IMR-90 (cell line): ENCODE measurements at regions not wholly inside any gene's neighbourhood (a gene's known extent, or its start where the extent isn't known, plus 50 kb on each side); places are given as distances from the start of the nearest gene placed in this dataset.

ENCODE experiments used
- ATAC-seq: fragments of 200-7000 bp; cut with Tn5 transposase; 2 replicates; pipeline ENCODE4 v1.9.1; 2020; ENCODE audit warnings: low read depth, mild to moderate bottlenecking, moderate library complexity
- BruUV-seq: library from RNA; stranded (reverse); fragments of 400-500 nt; replicated peaks from 2 replicates; lab custom pipeline; 2021; lab: Mats Ljungman, UMichigan
- CTCF ChIA-PET: fragments of 300-600 bp; formaldehyde crosslinking; extraction: SDS; loops from one replicate; lab custom pipeline; 2021; ENCODE audit warnings: antibody characterized with exemption; lab: Yijun Ruan, JAX
- POLR2A ChIA-PET: fragments of 300-600 bp; sonication (Branson Sonifier 250); formaldehyde crosslinking; loops from one replicate; lab custom pipeline; 2022; ENCODE audit warnings: antibody characterized with exemption; ENCODE audit not compliant: unreplicated experiment; lab: Charles Lee
- DNase-seq: peaks from one replicate; pipeline ENCODE4 v3.0.0; 2013
- H2AFZ ChIP-seq: replicated peaks from 2 replicates; pipeline ENCODE3; 2013; ENCODE audit warnings: low read length, mild to moderate bottlenecking; ENCODE audit not compliant: poor library complexity
- H2AK5ac ChIP-seq: 2 replicates; pipeline ENCODE4 v1.6.1; 2013; ENCODE audit warnings: low read depth, low read length, inconsistent platforms
- H2AK9ac ChIP-seq: replicated peaks from 2 replicates; pipeline ENCODE3; 2013; ENCODE audit warnings: mild to moderate bottlenecking, low read depth, low read length, moderate library complexity; ENCODE audit not compliant: poor library complexity
- H2BK120ac ChIP-seq: 2 replicates; pipeline ENCODE4 v1.6.1; 2013; ENCODE audit warnings: low read depth, low read length, inconsistent platforms
- H2BK15ac ChIP-seq: 3 replicates; pipeline ENCODE4 v1.6.1; 2013; ENCODE audit warnings: low read depth, low read length, inconsistent platforms
- H2BK20ac ChIP-seq: 2 replicates; pipeline ENCODE4 v1.6.1; 2013; ENCODE audit warnings: low read depth, mild to moderate bottlenecking, inconsistent platforms, low read length, moderate library complexity
- H2BK5ac ChIP-seq: 2 replicates; pipeline ENCODE4 v1.6.1; 2013; ENCODE audit warnings: mild to moderate bottlenecking, low read depth, low read length, inconsistent platforms; ENCODE audit not compliant: poor library complexity, severe bottlenecking
- H3K14ac ChIP-seq: replicated peaks from 2 replicates; pipeline ENCODE4 v1.6.1; 2013; ENCODE audit warnings: low read depth, low read length, inconsistent platforms
- H3K18ac ChIP-seq: 2 replicates; pipeline ENCODE4 v1.6.1; 2013; ENCODE audit warnings: low read depth, low read length, control low read depth
- H3K23ac ChIP-seq: 2 replicates; pipeline ENCODE4 v1.6.1; 2013; ENCODE audit warnings: low read depth, low read length, inconsistent platforms
- H3K27ac ChIP-seq: 2 replicates; pipeline ENCODE4 v1.5.1; 2013; ENCODE audit warnings: mild to moderate bottlenecking, control low read depth, low read length; ENCODE audit not compliant: insufficient read depth
- H3K27me3 ChIP-seq: 2 replicates; pipeline ENCODE4 v1.6.1; 2013; ENCODE audit warnings: low read length; ENCODE audit not compliant: control insufficient read depth, insufficient read depth
- H3K36me3 ChIP-seq: 2 replicates; pipeline ENCODE4 v1.6.1; 2013; ENCODE audit warnings: low read length, mixed read lengths; ENCODE audit not compliant: control insufficient read depth, insufficient read depth
- H3K4ac ChIP-seq: 2 replicates; pipeline ENCODE4 v1.6.1; 2013; ENCODE audit warnings: low read depth, low read length, inconsistent platforms
- H3K4me1 ChIP-seq: 2 replicates; pipeline ENCODE4 v1.6.1; 2013; ENCODE audit warnings: low read length, mixed read lengths; ENCODE audit not compliant: control insufficient read depth, insufficient read depth
- H3K4me2 ChIP-seq: 2 replicates; pipeline ENCODE4 v1.6.1; 2013; ENCODE audit warnings: low read depth, mild to moderate bottlenecking, control low read depth, low read length, moderate library complexity
- H3K4me3 ChIP-seq: 2 replicates; pipeline ENCODE4 v1.5.1; 2013; ENCODE audit warnings: low read depth, mild to moderate bottlenecking, control low read depth, low read length, moderate library complexity; ENCODE audit not compliant: insufficient read depth
- H3K56ac ChIP-seq: 2 replicates; pipeline ENCODE4 v1.6.1; 2013; ENCODE audit warnings: low read length, inconsistent platforms; ENCODE audit not compliant: insufficient read depth; ENCODE audit errors: extremely low read depth
- H3K79me1 ChIP-seq, 2 experiments: 2 replicates each; pipeline ENCODE4 v1.6.1; 2013; ENCODE audit warnings: low read length in 2 of 2, inconsistent platforms in 1 of 2, low read depth in 1 of 2
- H3K9ac ChIP-seq: 2 replicates; pipeline ENCODE4 v1.6.1; 2013; ENCODE audit warnings: low read depth, low read length, control low read depth
- H3K9me1 ChIP-seq: 2 replicates; pipeline ENCODE4 v1.6.1; 2013; ENCODE audit warnings: low read length, inconsistent platforms; ENCODE audit not compliant: insufficient read depth
- H3K9me3 ChIP-seq: 2 replicates; pipeline ENCODE4 v1.6.1; 2013; ENCODE audit warnings: low read length; ENCODE audit not compliant: control insufficient read depth, insufficient read depth
- H4K20me1 ChIP-seq: 2 replicates; pipeline ENCODE4 v1.6.1; 2013; ENCODE audit warnings: low read length, inconsistent platforms; ENCODE audit not compliant: insufficient read depth
- H4K5ac ChIP-seq: 2 replicates; pipeline ENCODE4 v1.6.1; 2013; ENCODE audit warnings: mild to moderate bottlenecking, low read depth, low read length, control low read depth
- H4K8ac ChIP-seq, 2 experiments: 2 replicates each; pipeline ENCODE4 v1.6.1; 2013; ENCODE audit warnings: low read depth in 2 of 2, low read length in 2 of 2, control low read depth in 1 of 2, inconsistent platforms in 1 of 2
- H4K91ac ChIP-seq: 2 replicates; pipeline ENCODE4 v1.6.1; 2013; ENCODE audit warnings: low read depth, low read length, inconsistent platforms; ENCODE audit not compliant: insufficient read depth
- BHLHE40 ChIP-seq: fragments of 150-350 bp; IDR thresholded peaks from 2 replicates; pipeline ENCODE4 v1.6.1; 2016; ENCODE audit warnings: mild to moderate bottlenecking, low read depth, low read length
- CEBPB ChIP-seq: IDR thresholded peaks from 2 replicates; pipeline ENCODE4 v1.6.1; 2012; ENCODE audit warnings: low read depth, low read length, improper control_type of control experiment
- CHD1 ChIP-seq: IDR thresholded peaks from 2 replicates; pipeline ENCODE4 v1.6.1; 2012; ENCODE audit warnings: low read depth, low read length, improper control_type of control experiment
- CTCF ChIP-seq: conservative IDR thresholded peaks from 2 replicates; pipeline ENCODE4 v1.5.1; 2012; ENCODE audit warnings: mild to moderate bottlenecking, low read depth, low read length, improper control_type of control experiment
- ELK1 ChIP-seq: fragments of 150-350 bp; IDR thresholded peaks from 2 replicates; pipeline ENCODE4 v1.6.1; 2016; ENCODE audit warnings: low read depth, mild to moderate bottlenecking, low read length, moderate library complexity, borderline replicate concordance
- FOS ChIP-seq: fragments of 150-350 bp; IDR thresholded peaks from 2 replicates; pipeline ENCODE4 v1.6.1; 2016; ENCODE audit warnings: low read depth, low read length
- MAFK ChIP-seq: IDR thresholded peaks from 2 replicates; pipeline ENCODE4 v1.6.1; 2012; ENCODE audit warnings: low read depth, low read length, improper control_type of control experiment
- MAZ ChIP-seq: IDR thresholded peaks from 2 replicates; pipeline ENCODE4 v1.6.1; 2012; ENCODE audit warnings: low read depth, mild to moderate bottlenecking, low read length, improper control_type of control experiment, moderate library complexity, borderline replicate concordance
- MXI1 ChIP-seq: IDR thresholded peaks from 2 replicates; pipeline ENCODE4 v1.6.1; 2012; ENCODE audit warnings: low read depth, mild to moderate bottlenecking, low read length, moderate library complexity, borderline replicate concordance
- NFE2L2 ChIP-seq: fragments of 150-350 bp; IDR thresholded peaks from 2 replicates; pipeline ENCODE4 v1.6.1; 2016; ENCODE audit warnings: low read depth, mild to moderate bottlenecking, low read length
- POLR2A ChIP-seq: IDR thresholded peaks from 2 replicates; pipeline ENCODE4 v1.6.1; 2012; ENCODE audit warnings: mild to moderate bottlenecking, low read depth, low read length
- RAD21 ChIP-seq: IDR thresholded peaks from 2 replicates; pipeline ENCODE4 v1.6.1; 2012; ENCODE audit warnings: low read length, improper control_type of control experiment
- RCOR1 ChIP-seq: IDR thresholded peaks from 2 replicates; pipeline ENCODE4 v1.6.1; 2012; ENCODE audit warnings: mild to moderate bottlenecking, low read length, improper control_type of control experiment; ENCODE audit not compliant: insufficient replicate concordance
- RFX5 ChIP-seq: IDR thresholded peaks from 2 replicates; pipeline ENCODE4 v1.8.0; 2012; ENCODE audit warnings: low read depth, mild to moderate bottlenecking, low read length, moderate library complexity
- SMC3 ChIP-seq: fragments of 150-350 bp; IDR thresholded peaks from 2 replicates; pipeline ENCODE4 v1.6.1; 2016; ENCODE audit warnings: low read depth, mild to moderate bottlenecking, antibody characterized with exemption, low read length, moderate library complexity
- USF2 ChIP-seq: fragments of 150-350 bp; IDR thresholded peaks from 2 replicates; pipeline ENCODE4 v1.6.1; 2017; ENCODE audit warnings: mild to moderate bottlenecking, antibody characterized with exemption, low read length, low read depth
- WGBS, 2 experiments: methylation state at CpG; one replicate each; pipeline versions ENCODE4 v1.1.5 to v1.1.7; 2013; ENCODE audit warnings: missing lambda C conversion rate in 2 of 2; ENCODE audit not compliant: insufficient read length in 1 of 2; ENCODE audit errors: extremely low coverage in 2 of 2; 5-methylcytosine and 5-hydroxymethylcytosine counted together
- dilution Hi-C: fragments of 300-500 bp; cut with HindIII; formaldehyde crosslinking; loops from one replicate; pipeline ENCODE4 v1.14.3; 2018; ENCODE audit warnings: low sequenced_read_pairs; ENCODE audit not compliant: unreplicated experiment
- in situ Hi-C: fragments of 300-500 bp; cut with MboI; formaldehyde crosslinking; loops from 3 replicates; pipeline ENCODE4 v1.14.3; 2019; ENCODE audit warnings: low sequenced_read_pairs, inconsistent platforms, mixed read lengths
- intact Hi-C: fragments of 100-400 bp; cut with micrococcal nuclease; formaldehyde crosslinking; loops from 2 replicates; pipeline ENCODE4 v1.10.0; 2022

- H2BK120ac ChIP-seq, result no peak overlapping the region
- POLR2A ChIA-PET, result no interaction called here
- no peak overlapping the region for H3K18ac ChIP-seq
- no peaks in the 10 kb centered on the region for H3K4me1 ChIP-seq
- H3K23ac ChIP-seq, result no peak overlapping the region
- 100% methylated on average over 1 of the region's 5 CpGs; no CpG with 5 or more reads in 1 of the 2 experiments for WGBS, 2 experiments
- in situ Hi-C loops, result no loop called here
- H4K20me1 ChIP-seq, result no peaks in the 10 kb centered on the region
- no peaks in the 10 kb centered on the region for H3K9me1 ChIP-seq
- no peak overlapping the region for H3K56ac ChIP-seq
- CTCF ChIA-PET, result no interaction called here
- H3K4me3 ChIP-seq, result no peak overlapping the region
- no peak overlapping the region for H3K4ac ChIP-seq
- H3K4me2 ChIP-seq, result no peak overlapping the region
- H2AK5ac ChIP-seq, result no peak overlapping the region
- dilution Hi-C loops, result no loop called here
- no peak overlapping the region for H3K9ac ChIP-seq
- DNase-seq (no peak), ATAC-seq (no peak)
- no peaks in the 10 kb centered on the region for H3K79me1 ChIP-seq
- H2AK9ac ChIP-seq, result no peak overlapping the region
- TF ChIP-seq MAFK, result no peak
- no peak for TF ChIP-seq CEBPB
- no peak for TF ChIP-seq ELK1
- no peak for TF ChIP-seq MAZ
- no peak for TF ChIP-seq RCOR1
- TF ChIP-seq RAD21, result no peak
- no peak for TF ChIP-seq RFX5
- no peak for TF ChIP-seq POLR2A
- TF ChIP-seq MXI1, result no peak
- TF ChIP-seq CHD1, result no peak
- TF ChIP-seq CTCF, result no peak
- no peak for TF ChIP-seq FOS
- no peak for TF ChIP-seq SMC3
- TF ChIP-seq BHLHE40, result no peak
- TF ChIP-seq USF2, result no peak
- no peak for TF ChIP-seq NFE2L2
- no peak overlapping the region for H2BK20ac ChIP-seq
- H2BK15ac ChIP-seq, result no peak overlapping the region
- no peaks in the 10 kb centered on the region for H3K36me3 ChIP-seq
- no peak overlapping the region for H4K91ac ChIP-seq
- H2AFZ ChIP-seq, result no peak overlapping the region
- no peak overlapping the region for H2BK5ac ChIP-seq
- no peak overlapping the region for H3K27ac ChIP-seq
- intact Hi-C loops, result no loop called here
- no peak overlapping the region for H3K14ac ChIP-seq
- H3K9me3 ChIP-seq, result peaks cover 1% of the 10 kb centered on the region; the same call in 1 of the 2 replicates
- no TSS peak for BruUV-seq
- no peak overlapping the region for H4K5ac ChIP-seq
- H3K27me3 ChIP-seq, result no peaks in the 10 kb centered on the region
- no peak overlapping the region for H4K8ac ChIP-seq
Measured at GRCh38 chr5:158195416-158196210, 336.7 kb upstream of the CLINT1 start.
